HL-60 (cell line): ENCODE measurements at regions not wholly inside any gene's neighbourhood (a gene's known extent, or its start where the extent isn't known, plus 50 kb on each side); places are given as distances from the start of the nearest gene placed in this dataset.

Experiments used
- DNase-seq, 2 experiments: peaks; one replicate each; pipeline ENCODE4 v3.0.0-alpha.2; 2010 to 2020; ENCODE audit warnings: low read depth in 1 of 2, low spot score in 1 of 2
- H3K27ac ChIP-seq: fragments of 250-450 bp; sonication (Bioruptor Pico); replicated peaks from 2 replicates; pipeline ENCODE4 v1.5.1; 2020; ENCODE audit warnings: mild to moderate bottlenecking, moderate library complexity
- H3K27me3 ChIP-seq: fragments of 250-450 bp; sonication (Bioruptor Pico); 2 replicates; pipeline ENCODE4 v1.5.1; 2021; ENCODE audit warnings: mild to moderate bottlenecking, moderate library complexity; ENCODE audit not compliant: insufficient read depth, poor library complexity, severe bottlenecking
- H3K4me3 ChIP-seq: replicated peaks from 2 replicates; pipeline ENCODE4 v1.5.1; 2011; ENCODE audit warnings: mild to moderate bottlenecking, control low read depth, low read length; ENCODE audit not compliant: insufficient read depth
- GABPA ChIP-seq: IDR thresholded peaks from 2 replicates; pipeline ENCODE4 v1.6.1; 2012; ENCODE audit warnings: low read depth
- POLR2AphosphoS5 ChIP-seq: IDR thresholded peaks from 2 replicates; pipeline ENCODE4 v1.6.1; 2012; ENCODE audit warnings: low read depth
- SPI1 ChIP-seq: IDR thresholded peaks from 2 replicates; pipeline ENCODE4 v1.6.1; 2012; ENCODE audit warnings: low read depth, mild to moderate bottlenecking, borderline replicate concordance
- TF ChIP-seq, protein P1 (sequence below): IDR thresholded peaks from one replicate; pipeline ENCODE4 v1.5.1; 2011; ENCODE audit warnings: low read length, control low read depth, inconsistent platforms; ENCODE audit not compliant: insufficient read depth
- TF ChIP-seq, protein P2 (sequence below): IDR thresholded peaks from 2 replicates; pipeline ENCODE4 v1.6.1; 2012; ENCODE audit warnings: low read depth; ENCODE audit not compliant: insufficient replicate concordance

DNA sequence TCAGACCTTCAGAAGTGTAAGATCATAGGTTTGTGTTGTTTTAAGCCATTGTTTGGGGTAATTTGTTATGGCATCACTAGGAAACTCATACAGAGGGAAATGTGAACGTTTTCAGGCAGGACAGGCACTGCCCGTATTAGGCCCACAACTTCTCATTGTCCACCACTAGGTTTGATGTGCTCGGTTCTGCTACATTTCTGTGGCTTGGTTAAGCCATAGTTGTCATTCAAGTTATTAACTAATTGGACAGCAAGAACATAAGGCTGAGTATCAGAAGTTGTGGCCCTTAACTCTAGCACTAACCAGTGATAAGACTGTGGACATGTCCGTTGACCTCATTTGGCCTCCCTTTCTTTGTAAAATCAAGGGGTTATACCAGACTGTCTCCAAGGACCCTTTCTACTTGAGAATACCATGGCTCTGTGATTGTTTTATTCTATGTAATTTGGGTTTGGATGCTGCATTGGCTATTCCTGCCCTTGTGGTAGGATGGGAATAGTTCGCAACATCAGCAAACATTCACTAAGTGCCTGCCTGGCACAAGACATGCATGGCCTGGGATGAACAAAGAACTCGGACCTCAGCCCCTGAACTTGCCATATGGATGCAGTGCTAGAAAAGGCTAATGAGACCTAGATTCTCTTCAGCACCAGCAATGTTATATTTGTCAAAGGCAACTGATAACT, 85.7 kb downstream of the CCDC71L start:
- H3K27me3 ChIP-seq, result no peaks in the 10 kb centered on the region
- TF ChIP-seq, protein P1, sequence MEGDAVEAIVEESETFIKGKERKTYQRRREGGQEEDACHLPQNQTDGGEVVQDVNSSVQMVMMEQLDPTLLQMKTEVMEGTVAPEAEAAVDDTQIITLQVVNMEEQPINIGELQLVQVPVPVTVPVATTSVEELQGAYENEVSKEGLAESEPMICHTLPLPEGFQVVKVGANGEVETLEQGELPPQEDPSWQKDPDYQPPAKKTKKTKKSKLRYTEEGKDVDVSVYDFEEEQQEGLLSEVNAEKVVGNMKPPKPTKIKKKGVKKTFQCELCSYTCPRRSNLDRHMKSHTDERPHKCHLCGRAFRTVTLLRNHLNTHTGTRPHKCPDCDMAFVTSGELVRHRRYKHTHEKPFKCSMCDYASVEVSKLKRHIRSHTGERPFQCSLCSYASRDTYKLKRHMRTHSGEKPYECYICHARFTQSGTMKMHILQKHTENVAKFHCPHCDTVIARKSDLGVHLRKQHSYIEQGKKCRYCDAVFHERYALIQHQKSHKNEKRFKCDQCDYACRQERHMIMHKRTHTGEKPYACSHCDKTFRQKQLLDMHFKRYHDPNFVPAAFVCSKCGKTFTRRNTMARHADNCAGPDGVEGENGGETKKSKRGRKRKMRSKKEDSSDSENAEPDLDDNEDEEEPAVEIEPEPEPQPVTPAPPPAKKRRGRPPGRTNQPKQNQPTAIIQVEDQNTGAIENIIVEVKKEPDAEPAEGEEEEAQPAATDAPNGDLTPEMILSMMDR, result no peak
- TF ChIP-seq SPI1 (no peak), POLR2AphosphoS5 (no peak), GABPA (no peak)
- TF ChIP-seq, protein P2, sequence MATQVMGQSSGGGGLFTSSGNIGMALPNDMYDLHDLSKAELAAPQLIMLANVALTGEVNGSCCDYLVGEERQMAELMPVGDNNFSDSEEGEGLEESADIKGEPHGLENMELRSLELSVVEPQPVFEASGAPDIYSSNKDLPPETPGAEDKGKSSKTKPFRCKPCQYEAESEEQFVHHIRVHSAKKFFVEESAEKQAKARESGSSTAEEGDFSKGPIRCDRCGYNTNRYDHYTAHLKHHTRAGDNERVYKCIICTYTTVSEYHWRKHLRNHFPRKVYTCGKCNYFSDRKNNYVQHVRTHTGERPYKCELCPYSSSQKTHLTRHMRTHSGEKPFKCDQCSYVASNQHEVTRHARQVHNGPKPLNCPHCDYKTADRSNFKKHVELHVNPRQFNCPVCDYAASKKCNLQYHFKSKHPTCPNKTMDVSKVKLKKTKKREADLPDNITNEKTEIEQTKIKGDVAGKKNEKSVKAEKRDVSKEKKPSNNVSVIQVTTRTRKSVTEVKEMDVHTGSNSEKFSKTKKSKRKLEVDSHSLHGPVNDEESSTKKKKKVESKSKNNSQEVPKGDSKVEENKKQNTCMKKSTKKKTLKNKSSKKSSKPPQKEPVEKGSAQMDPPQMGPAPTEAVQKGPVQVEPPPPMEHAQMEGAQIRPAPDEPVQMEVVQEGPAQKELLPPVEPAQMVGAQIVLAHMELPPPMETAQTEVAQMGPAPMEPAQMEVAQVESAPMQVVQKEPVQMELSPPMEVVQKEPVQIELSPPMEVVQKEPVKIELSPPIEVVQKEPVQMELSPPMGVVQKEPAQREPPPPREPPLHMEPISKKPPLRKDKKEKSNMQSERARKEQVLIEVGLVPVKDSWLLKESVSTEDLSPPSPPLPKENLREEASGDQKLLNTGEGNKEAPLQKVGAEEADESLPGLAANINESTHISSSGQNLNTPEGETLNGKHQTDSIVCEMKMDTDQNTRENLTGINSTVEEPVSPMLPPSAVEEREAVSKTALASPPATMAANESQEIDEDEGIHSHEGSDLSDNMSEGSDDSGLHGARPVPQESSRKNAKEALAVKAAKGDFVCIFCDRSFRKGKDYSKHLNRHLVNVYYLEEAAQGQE, result no peak
- no peak for DNase-seq
- H3K4me3 ChIP-seq, result no peak overlapping the region
- no peak overlapping the region for H3K27ac ChIP-seq

DNA sequence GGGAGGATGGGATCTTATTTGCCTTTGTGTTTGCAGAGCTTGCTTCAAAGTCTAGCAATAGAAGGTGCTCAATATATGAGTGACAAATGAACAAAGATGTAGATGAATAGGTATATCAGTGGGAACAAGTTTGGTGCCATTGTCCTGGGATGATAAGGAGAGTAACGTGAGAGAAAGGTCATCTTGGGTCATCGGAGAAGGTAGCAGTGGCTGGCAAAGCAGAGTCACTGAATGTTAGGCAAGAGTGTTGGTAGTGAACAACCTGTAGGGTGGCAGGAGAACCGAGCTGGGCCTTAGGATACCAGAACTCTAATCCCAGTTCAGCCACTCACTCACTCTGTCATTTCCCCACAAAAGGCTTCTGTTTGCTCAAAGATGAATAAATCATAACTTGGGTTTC, 87.2 kb downstream of the CCDC71L start:
- Histone ChIP-seq H3K27ac (no peak overlapping the region), H3K4me3 (no peak overlapping the region), H3K27me3 (no peaks in the 10 kb centered on the region)
- DNase-seq, result no peak
- TF ChIP-seq, protein P2, result no peak
- TF ChIP-seq GABPA, result no peak
- TF ChIP-seq POLR2AphosphoS5, result no peak
- TF ChIP-seq, protein P1, result no peak
- no peak for TF ChIP-seq SPI1

DNA sequence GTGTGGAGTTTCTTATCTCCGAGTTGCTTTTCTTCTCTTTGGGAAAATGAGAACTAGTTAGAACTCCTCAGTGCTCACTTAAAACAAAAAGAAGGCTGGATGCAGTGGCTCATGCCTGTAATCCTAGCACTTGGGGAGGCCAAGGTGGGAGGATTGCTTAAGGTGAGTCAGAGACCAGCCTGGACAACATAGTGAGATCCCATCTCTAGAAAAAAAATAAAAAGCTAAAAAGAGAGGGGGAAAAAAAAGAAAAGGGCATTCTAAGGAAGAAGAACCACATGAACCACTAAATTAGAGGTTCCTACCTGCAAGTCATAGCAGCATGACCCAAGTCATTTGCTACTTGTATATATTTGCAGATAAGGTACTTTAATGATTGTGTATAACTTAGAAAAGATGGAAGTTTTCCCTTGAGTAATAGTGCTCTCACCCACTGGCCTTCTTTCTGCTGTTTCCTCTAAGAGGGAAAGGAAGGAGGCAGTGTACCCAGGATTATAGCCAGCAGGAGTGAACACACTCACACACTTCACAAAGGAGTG, 87.8 kb downstream of the CCDC71L start:
- Histone ChIP-seq H3K4me3 (no peak overlapping the region), H3K27me3 (no peaks in the 10 kb centered on the region), H3K27ac (no peak overlapping the region)
- DNase-seq, result no peak
- TF ChIP-seq, protein P2, result no peak
- TF ChIP-seq, protein P1, result no peak
- TF ChIP-seq SPI1, result no peak
- no peak for TF ChIP-seq GABPA
- no peak for TF ChIP-seq POLR2AphosphoS5
